ENCODE measurements at regions not wholly inside any gene's neighbourhood (a gene's known extent, or its start where the extent isn't known, plus 50 kb on each side); places are given as distances from the start of the nearest gene placed in this dataset.

- TF ChIP-seq CTCF (IDR thresholded peaks at IDR 0.05) (no peak), POLR2A (IDR thresholded peaks at IDR 0.05) (no peak), POLR2AphosphoS5 (IDR thresholded peaks at IDR 0.05) (no peak), EP300 (IDR thresholded peaks at IDR 0.05; ENCODE audit: low read depth) (no peak)
These were observed 1496.7 kb downstream of the CDH11 start for GRCh38 chr16:63625126-63625525.

Measured in transverse colon (tissue), 4 donors.